ENCODE measurements at regions not wholly inside any gene's neighbourhood (a gene's known extent, or its start where the extent isn't known, plus 50 kb on each side); places are given as distances from the start of the nearest gene placed in this dataset.

- TF ChIP-seq POLR2A (IDR thresholded peaks at IDR 0.05): no peak
- TF ChIP-seq, protein P1, sequence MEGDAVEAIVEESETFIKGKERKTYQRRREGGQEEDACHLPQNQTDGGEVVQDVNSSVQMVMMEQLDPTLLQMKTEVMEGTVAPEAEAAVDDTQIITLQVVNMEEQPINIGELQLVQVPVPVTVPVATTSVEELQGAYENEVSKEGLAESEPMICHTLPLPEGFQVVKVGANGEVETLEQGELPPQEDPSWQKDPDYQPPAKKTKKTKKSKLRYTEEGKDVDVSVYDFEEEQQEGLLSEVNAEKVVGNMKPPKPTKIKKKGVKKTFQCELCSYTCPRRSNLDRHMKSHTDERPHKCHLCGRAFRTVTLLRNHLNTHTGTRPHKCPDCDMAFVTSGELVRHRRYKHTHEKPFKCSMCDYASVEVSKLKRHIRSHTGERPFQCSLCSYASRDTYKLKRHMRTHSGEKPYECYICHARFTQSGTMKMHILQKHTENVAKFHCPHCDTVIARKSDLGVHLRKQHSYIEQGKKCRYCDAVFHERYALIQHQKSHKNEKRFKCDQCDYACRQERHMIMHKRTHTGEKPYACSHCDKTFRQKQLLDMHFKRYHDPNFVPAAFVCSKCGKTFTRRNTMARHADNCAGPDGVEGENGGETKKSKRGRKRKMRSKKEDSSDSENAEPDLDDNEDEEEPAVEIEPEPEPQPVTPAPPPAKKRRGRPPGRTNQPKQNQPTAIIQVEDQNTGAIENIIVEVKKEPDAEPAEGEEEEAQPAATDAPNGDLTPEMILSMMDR (IDR thresholded peaks at IDR 0.05): no peak
These were observed 155.1 kb upstream of the TMEM229A start for GRCh38 chr7:124187962-124188361.
